Neural cell (in vitro differentiated cells): ENCODE measurements at regions not wholly inside any gene's neighbourhood (a gene's known extent, or its start where the extent isn't known, plus 50 kb on each side); places are given as distances from the start of the nearest gene placed in this dataset.

Experiments
- H2AFZ ChIP-seq: fragments of 200-600, 300-800 bp; sonication (generic), shearing (Covaris generic); 2 replicates; pipeline ENCODE4 v1.6.0; 2014; ENCODE audit warnings: low read depth, mild to moderate bottlenecking, antibody characterized with exemption, low read length, moderate library complexity
- H3F3A ChIP-seq: fragments of 200-600 bp; shearing (Covaris generic); 2 replicates; pipeline ENCODE4 v1.6.1; 2016; ENCODE audit warnings: mild to moderate bottlenecking, moderate library complexity, mixed read lengths, antibody characterized with exemption, low read length; ENCODE audit not compliant: insufficient read depth, poor library complexity, severe bottlenecking
- H3K27ac ChIP-seq: fragments of 200-600, 300-800 bp; sonication (generic), shearing (Covaris generic); 2 replicates; pipeline ENCODE4 v1.5.1; 2014; ENCODE audit warnings: mild to moderate bottlenecking, low read length, moderate library complexity
- H3K27me3 ChIP-seq: fragments of 300-800, 200-600 bp; sonication (generic), shearing (Covaris generic); 2 replicates; pipeline ENCODE4 v1.6.0; 2014; ENCODE audit warnings: mild to moderate bottlenecking, low read depth, low read length, moderate library complexity; ENCODE audit not compliant: insufficient read depth
- H3K36me3 ChIP-seq: fragments of 300-800, 200-600 bp; sonication (generic), shearing (Covaris generic); 2 replicates; pipeline ENCODE4 v1.5.1; 2014; ENCODE audit warnings: mild to moderate bottlenecking, antibody characterized with exemption, low read length, moderate library complexity; ENCODE audit not compliant: insufficient read depth
- H3K4me2 ChIP-seq: fragments of 300-800, 200-600 bp; sonication (generic), shearing (Covaris generic); 2 replicates; pipeline ENCODE4 v1.6.0; 2014; ENCODE audit warnings: mild to moderate bottlenecking, low read length
- H3K4me3 ChIP-seq: fragments of 300-800, 200-600 bp; sonication (generic), shearing (Covaris generic); 2 replicates; pipeline ENCODE4 v1.5.1; 2014; ENCODE audit warnings: mild to moderate bottlenecking, low read length, moderate library complexity
- H3K79me2 ChIP-seq: fragments of 200-600 bp; shearing (Covaris generic); replicated peaks from 2 replicates; pipeline ENCODE4 v1.6.0; 2014; ENCODE audit warnings: mild to moderate bottlenecking, low read length, moderate library complexity; ENCODE audit not compliant: insufficient read depth
- H3K9ac ChIP-seq: fragments of 300-800, 200-600 bp; sonication (generic), shearing (Covaris generic); 2 replicates; pipeline ENCODE4 v1.6.1; 2016; ENCODE audit warnings: mild to moderate bottlenecking, low read length, mixed read lengths
- H3K9me2 ChIP-seq: fragments of 200-600 bp; shearing (Covaris generic); 2 replicates; pipeline ENCODE4 v1.6.1; 2016; ENCODE audit warnings: mild to moderate bottlenecking, low read length, mixed read lengths; ENCODE audit not compliant: insufficient read depth
- H3K9me3 ChIP-seq: fragments of 200-600, 300-800 bp; sonication (generic), shearing (Covaris generic); 2 replicates; pipeline ENCODE4 v1.6.1; 2016; ENCODE audit warnings: mild to moderate bottlenecking, mixed run types, low read length, moderate library complexity, mixed read lengths
- H4K20me1 ChIP-seq: fragments of 200-600 bp; shearing (Covaris generic); 2 replicates; pipeline ENCODE4 v1.6.1; 2016; ENCODE audit warnings: mild to moderate bottlenecking, mixed run types; ENCODE audit not compliant: insufficient read depth
- EP300 ChIP-seq: fragments of 450-650 bp; conservative IDR thresholded peaks from 2 replicates; pipeline ENCODE4 v1.6.1; 2014; ENCODE audit warnings: antibody characterized with exemption, mild to moderate bottlenecking, moderate library complexity; ENCODE audit not compliant: poor library complexity, severe bottlenecking
- EZH2 ChIP-seq: fragments of 200-600, 300-800 bp; shearing (Covaris generic), sonication (generic); IDR thresholded peaks from 2 replicates; pipeline ENCODE4 v1.6.1; 2014; ENCODE audit warnings: antibody characterized with exemption, low read length, borderline replicate concordance, mild to moderate bottlenecking; ENCODE audit not compliant: insufficient read depth, poor library complexity, severe bottlenecking
- MXI1 ChIP-seq: fragments of 450-650 bp; conservative IDR thresholded peaks from 2 replicates; pipeline ENCODE4 v1.6.1; 2014; ENCODE audit warnings: antibody characterized with exemption, mild to moderate bottlenecking; ENCODE audit not compliant: poor library complexity, severe bottlenecking
- POLR2AphosphoS5 ChIP-seq: IDR thresholded peaks from 2 replicates; pipeline ENCODE4 v1.6.1; 2012
- RAD21 ChIP-seq: fragments of 450-650 bp; conservative IDR thresholded peaks from 2 replicates; pipeline ENCODE4 v1.6.1; 2014; ENCODE audit warnings: antibody characterized with exemption, mild to moderate bottlenecking, moderate library complexity
- SMC3 ChIP-seq: fragments of 450-650 bp; conservative IDR thresholded peaks from 2 replicates; pipeline ENCODE4 v1.6.1; 2014; ENCODE audit warnings: antibody characterized with exemption, mild to moderate bottlenecking, moderate library complexity; ENCODE audit not compliant: poor library complexity
- TAF1 ChIP-seq: IDR thresholded peaks from 2 replicates; pipeline ENCODE4 v1.6.1; 2012; ENCODE audit warnings: low read depth
- TF ChIP-seq, protein P1 (sequence below): IDR thresholded peaks from 2 replicates; pipeline ENCODE4 v1.6.1; 2012; ENCODE audit warnings: borderline replicate concordance
- TF ChIP-seq, protein P2 (sequence below): fragments of 450-650 bp; IDR thresholded peaks from 2 replicates; pipeline ENCODE4 v1.5.1; 2014; ENCODE audit warnings: antibody characterized with exemption, mild to moderate bottlenecking, moderate library complexity; ENCODE audit not compliant: poor library complexity, severe bottlenecking

DNA sequence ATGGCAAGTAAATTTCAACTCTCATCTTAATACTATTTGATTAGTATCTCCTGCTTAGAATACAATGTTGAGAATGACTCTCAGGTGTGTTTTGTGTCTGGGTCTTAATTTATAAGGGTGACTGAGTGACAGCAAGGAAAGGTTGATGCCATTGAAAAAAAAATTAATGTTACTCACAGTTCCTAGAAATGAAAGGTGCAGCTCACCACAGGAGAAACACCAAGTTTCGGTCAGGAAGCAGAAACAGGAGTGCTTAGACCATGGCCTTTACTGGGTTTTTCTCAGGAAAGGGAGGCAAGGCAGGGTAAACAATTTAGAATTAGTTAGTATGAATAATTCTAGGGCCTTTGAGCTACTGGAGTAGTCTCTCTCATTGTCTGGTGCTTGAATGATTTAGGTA, 159.2 kb upstream of the C9orf72 start:
- Histone ChIP-seq H3K27ac (no peak overlapping the region), H3F3A (no peaks in the 10 kb centered on the region), H3K27me3 (no peaks in the 10 kb centered on the region), H3K9ac (no peak overlapping the region), H3K9me2 (no peaks in the 10 kb centered on the region), H3K4me3 (no peak overlapping the region), H4K20me1 (no peaks in the 10 kb centered on the region), H3K9me3 (no peaks in the 10 kb centered on the region), H3K4me2 (no peak overlapping the region), H3K36me3 (no peaks in the 10 kb centered on the region), H3K79me2 (no peaks in the 10 kb centered on the region), H2AFZ (no peak overlapping the region)
- TF ChIP-seq TAF1 (no peak), MXI1 (no peak), POLR2AphosphoS5 (no peak), EZH2 (no peak), SMC3 (no peak)
- TF ChIP-seq, protein P1, sequence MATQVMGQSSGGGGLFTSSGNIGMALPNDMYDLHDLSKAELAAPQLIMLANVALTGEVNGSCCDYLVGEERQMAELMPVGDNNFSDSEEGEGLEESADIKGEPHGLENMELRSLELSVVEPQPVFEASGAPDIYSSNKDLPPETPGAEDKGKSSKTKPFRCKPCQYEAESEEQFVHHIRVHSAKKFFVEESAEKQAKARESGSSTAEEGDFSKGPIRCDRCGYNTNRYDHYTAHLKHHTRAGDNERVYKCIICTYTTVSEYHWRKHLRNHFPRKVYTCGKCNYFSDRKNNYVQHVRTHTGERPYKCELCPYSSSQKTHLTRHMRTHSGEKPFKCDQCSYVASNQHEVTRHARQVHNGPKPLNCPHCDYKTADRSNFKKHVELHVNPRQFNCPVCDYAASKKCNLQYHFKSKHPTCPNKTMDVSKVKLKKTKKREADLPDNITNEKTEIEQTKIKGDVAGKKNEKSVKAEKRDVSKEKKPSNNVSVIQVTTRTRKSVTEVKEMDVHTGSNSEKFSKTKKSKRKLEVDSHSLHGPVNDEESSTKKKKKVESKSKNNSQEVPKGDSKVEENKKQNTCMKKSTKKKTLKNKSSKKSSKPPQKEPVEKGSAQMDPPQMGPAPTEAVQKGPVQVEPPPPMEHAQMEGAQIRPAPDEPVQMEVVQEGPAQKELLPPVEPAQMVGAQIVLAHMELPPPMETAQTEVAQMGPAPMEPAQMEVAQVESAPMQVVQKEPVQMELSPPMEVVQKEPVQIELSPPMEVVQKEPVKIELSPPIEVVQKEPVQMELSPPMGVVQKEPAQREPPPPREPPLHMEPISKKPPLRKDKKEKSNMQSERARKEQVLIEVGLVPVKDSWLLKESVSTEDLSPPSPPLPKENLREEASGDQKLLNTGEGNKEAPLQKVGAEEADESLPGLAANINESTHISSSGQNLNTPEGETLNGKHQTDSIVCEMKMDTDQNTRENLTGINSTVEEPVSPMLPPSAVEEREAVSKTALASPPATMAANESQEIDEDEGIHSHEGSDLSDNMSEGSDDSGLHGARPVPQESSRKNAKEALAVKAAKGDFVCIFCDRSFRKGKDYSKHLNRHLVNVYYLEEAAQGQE, result no peak
- TF ChIP-seq, protein P2, sequence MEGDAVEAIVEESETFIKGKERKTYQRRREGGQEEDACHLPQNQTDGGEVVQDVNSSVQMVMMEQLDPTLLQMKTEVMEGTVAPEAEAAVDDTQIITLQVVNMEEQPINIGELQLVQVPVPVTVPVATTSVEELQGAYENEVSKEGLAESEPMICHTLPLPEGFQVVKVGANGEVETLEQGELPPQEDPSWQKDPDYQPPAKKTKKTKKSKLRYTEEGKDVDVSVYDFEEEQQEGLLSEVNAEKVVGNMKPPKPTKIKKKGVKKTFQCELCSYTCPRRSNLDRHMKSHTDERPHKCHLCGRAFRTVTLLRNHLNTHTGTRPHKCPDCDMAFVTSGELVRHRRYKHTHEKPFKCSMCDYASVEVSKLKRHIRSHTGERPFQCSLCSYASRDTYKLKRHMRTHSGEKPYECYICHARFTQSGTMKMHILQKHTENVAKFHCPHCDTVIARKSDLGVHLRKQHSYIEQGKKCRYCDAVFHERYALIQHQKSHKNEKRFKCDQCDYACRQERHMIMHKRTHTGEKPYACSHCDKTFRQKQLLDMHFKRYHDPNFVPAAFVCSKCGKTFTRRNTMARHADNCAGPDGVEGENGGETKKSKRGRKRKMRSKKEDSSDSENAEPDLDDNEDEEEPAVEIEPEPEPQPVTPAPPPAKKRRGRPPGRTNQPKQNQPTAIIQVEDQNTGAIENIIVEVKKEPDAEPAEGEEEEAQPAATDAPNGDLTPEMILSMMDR, result no peak

DNA sequence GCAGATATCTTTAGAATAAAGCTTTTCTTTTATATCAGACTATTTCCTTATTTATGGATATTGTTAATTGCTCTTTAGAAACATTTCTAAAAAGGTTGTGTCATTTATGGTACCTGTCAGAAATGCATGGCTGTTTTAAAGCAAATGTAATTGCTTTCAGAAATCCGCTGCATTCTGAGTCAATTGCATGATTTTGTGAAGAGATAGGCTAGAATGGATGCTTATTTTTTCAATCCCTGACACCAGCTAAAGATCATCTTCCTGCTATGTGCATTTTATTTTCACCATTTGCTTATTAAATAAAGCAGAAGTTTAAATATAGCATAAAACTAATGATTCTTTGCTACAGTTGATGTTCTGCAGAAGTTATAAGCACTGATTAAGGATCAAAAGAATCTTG, 170.2 kb upstream of the C9orf72 start:
- H3K27me3 ChIP-seq, result no peaks in the 10 kb centered on the region
- peaks cover 3% of the 10 kb centered on the region for H3K9me3 ChIP-seq
- H3K36me3 ChIP-seq, result no peaks in the 10 kb centered on the region
- no peak overlapping the region for H3K27ac ChIP-seq
- no peak overlapping the region for H3K9ac ChIP-seq
- TF ChIP-seq EZH2 (no peak), TAF1 (no peak), SMC3 (no peak), POLR2AphosphoS5 (no peak), EP300 (no peak), RAD21 (no peak), MXI1 (no peak)
- TF ChIP-seq, protein P2, result no peak
- TF ChIP-seq, protein P1, result no peak
- H3K79me2 ChIP-seq, result no peaks in the 10 kb centered on the region
- H3K9me2 ChIP-seq, result no peaks in the 10 kb centered on the region
- no peaks in the 10 kb centered on the region for H4K20me1 ChIP-seq
- no peak overlapping the region for H2AFZ ChIP-seq
- no peaks in the 10 kb centered on the region for H3F3A ChIP-seq
- no peak overlapping the region for H3K4me2 ChIP-seq
- no peak overlapping the region for H3K4me3 ChIP-seq
